PC-3 (cell line): ENCODE measurements at regions not wholly inside any gene's neighbourhood (a gene's known extent, or its start where the extent isn't known, plus 50 kb on each side); places are given as distances from the start of the nearest gene placed in this dataset.

Experiments
- ATAC-seq: fragments of 200-7000 bp; cut with Tn5 transposase; 2 replicates; pipeline ENCODE4 v1.9.1; 2020; ENCODE audit warnings: mild to moderate bottlenecking, moderate library complexity
- BruUV-seq: library from RNA; stranded (reverse); fragments of 400-500 nt; replicated peaks from 2 replicates; lab custom pipeline; 2021; lab: Mats Ljungman, UMichigan
- CTCF ChIA-PET: fragments of 300-600 bp; sonication (Branson Sonifier 250); formaldehyde crosslinking; loops from one replicate; lab custom pipeline; 2022; ENCODE audit warnings: antibody characterized with exemption; lab: Charles Lee
- POLR2A ChIA-PET: fragments of 300-600 bp; sonication (Branson Sonifier 250); formaldehyde crosslinking; loops from one replicate; lab custom pipeline; 2022; ENCODE audit warnings: antibody characterized with exemption; ENCODE audit not compliant: unreplicated experiment; lab: Charles Lee
- DNase-seq: peaks from one replicate; pipeline ENCODE4 v3.0.0-alpha.2; 2015
- H2AFZ ChIP-seq: fragments of 300-600 bp; sonication (generic); 2 replicates; pipeline ENCODE4 v1.6.0; 2016; ENCODE audit warnings: antibody characterized with exemption, low read length
- H3F3A ChIP-seq: fragments of 300-600 bp; sonication (generic); one replicate; pipeline ENCODE4 v1.6.0; 2017; ENCODE audit warnings: antibody characterized with exemption, low read length, control low read depth, mild to moderate bottlenecking; ENCODE audit not compliant: unreplicated experiment
- H3K27ac ChIP-seq: fragments of 300-600 bp; sonication (generic); 2 replicates; pipeline ENCODE4 v1.5.1; 2016; ENCODE audit warnings: mild to moderate bottlenecking, low read length
- H3K27me3 ChIP-seq: fragments of 300-600 bp; sonication (generic); 2 replicates; pipeline ENCODE4 v1.6.1; 2016; ENCODE audit warnings: low read length, mixed read lengths
- H3K36me3 ChIP-seq: fragments of 300-600 bp; sonication (generic); 2 replicates; pipeline ENCODE4 v1.6.1; 2016; ENCODE audit warnings: low read depth, mixed run types, low read length, mixed read lengths
- H3K4me1 ChIP-seq: fragments of 300-600 bp; sonication (generic); 2 replicates; pipeline ENCODE4 v1.5.1; 2016; ENCODE audit warnings: low read length; ENCODE audit not compliant: insufficient read depth
- H3K4me2 ChIP-seq: fragments of 300-600 bp; sonication (generic); 2 replicates; pipeline ENCODE4 v1.6.0; 2016; ENCODE audit warnings: low read length
- H3K4me3 ChIP-seq: fragments of 300-600 bp; sonication (generic); 2 replicates; pipeline ENCODE4 v1.5.1; 2016; ENCODE audit warnings: mild to moderate bottlenecking, low read length, mixed read lengths
- H3K79me2 ChIP-seq: fragments of 300-600 bp; sonication (generic); 2 replicates; pipeline ENCODE4 v1.6.1; 2017; ENCODE audit warnings: low read length, mixed read lengths
- H3K9ac ChIP-seq: fragments of 300-600 bp; sonication (generic); 2 replicates; pipeline ENCODE4 v1.6.0; 2016; ENCODE audit warnings: mild to moderate bottlenecking, low read length
- H3K9me2 ChIP-seq: fragments of 300-600 bp; sonication (generic); replicated peaks from 2 replicates; pipeline ENCODE4 v1.6.1; 2016; ENCODE audit warnings: mixed run types, low read length, mixed read lengths
- H3K9me3 ChIP-seq: fragments of 300-600 bp; sonication (generic); 2 replicates; pipeline ENCODE4 v1.6.1; 2016; ENCODE audit warnings: low read length, mixed read lengths
- H4K20me1 ChIP-seq: fragments of 300-600 bp; sonication (generic); 2 replicates; pipeline ENCODE4 v1.6.1; 2016; ENCODE audit warnings: low read length, mixed read lengths
- EZH2 ChIP-seq: fragments of 300-600 bp; sonication (generic); IDR thresholded peaks from one replicate; pipeline ENCODE4 v1.6.1; 2017; ENCODE audit warnings: antibody characterized with exemption, mild to moderate bottlenecking, low read length; ENCODE audit not compliant: unreplicated experiment
- EZH2phosphoT487 ChIP-seq: fragments of 300-600 bp; sonication (generic); IDR thresholded peaks from 2 replicates; pipeline ENCODE4 v1.6.1; 2018; ENCODE audit warnings: mild to moderate bottlenecking, antibody characterized with exemption, low read length, borderline replicate concordance
- intact Hi-C: fragments of 100-400 bp; cut with micrococcal nuclease; formaldehyde crosslinking; loops from 2 replicates; pipeline ENCODE4 v1.9.0; 2023
- TF ChIP-seq, protein P1 (sequence below): fragments of 300-600 bp; sonication (generic); conservative IDR thresholded peaks from 2 replicates; pipeline ENCODE4 v1.5.1; 2017; ENCODE audit warnings: antibody characterized with exemption, low read depth, mild to moderate bottlenecking, low read length

DNA sequence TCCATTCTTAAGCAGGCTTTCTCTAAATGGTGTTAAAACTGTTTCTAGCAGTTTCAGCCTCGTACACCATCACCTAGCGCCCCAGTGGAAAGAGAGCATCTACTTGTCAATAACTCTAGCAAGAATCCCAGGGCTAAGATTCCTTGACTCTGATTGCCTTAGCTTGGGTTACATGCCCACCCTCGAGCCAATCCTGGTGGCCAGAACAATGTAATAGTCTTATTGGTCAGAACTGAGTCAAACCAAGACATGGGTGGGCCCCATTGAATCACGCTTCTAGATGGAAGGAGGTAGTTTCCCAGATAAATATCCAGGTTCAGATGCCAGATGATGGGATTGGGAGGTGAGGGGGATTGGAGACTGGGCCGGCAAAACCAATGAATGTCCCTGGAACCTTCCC is 55.9 kb upstream of the MED13L start:
- H3K4me1 ChIP-seq: 0 out of 2 replicates have a peak, but pooled peaks cover 3% of the 10 kb centered on the region
- no peaks in the 10 kb centered on the region for H3K36me3 ChIP-seq
- H2AFZ ChIP-seq: no peak overlapping the region
- H3K4me2 ChIP-seq: no peak overlapping the region
- ChIA-PET POLR2A (no interaction called here), CTCF (no interaction called here)
- no peaks in the 10 kb centered on the region for H3K27me3 ChIP-seq
- intact Hi-C loops: no loop called here
- H3K4me3 ChIP-seq: no peak overlapping the region
- TF ChIP-seq, protein P1, sequence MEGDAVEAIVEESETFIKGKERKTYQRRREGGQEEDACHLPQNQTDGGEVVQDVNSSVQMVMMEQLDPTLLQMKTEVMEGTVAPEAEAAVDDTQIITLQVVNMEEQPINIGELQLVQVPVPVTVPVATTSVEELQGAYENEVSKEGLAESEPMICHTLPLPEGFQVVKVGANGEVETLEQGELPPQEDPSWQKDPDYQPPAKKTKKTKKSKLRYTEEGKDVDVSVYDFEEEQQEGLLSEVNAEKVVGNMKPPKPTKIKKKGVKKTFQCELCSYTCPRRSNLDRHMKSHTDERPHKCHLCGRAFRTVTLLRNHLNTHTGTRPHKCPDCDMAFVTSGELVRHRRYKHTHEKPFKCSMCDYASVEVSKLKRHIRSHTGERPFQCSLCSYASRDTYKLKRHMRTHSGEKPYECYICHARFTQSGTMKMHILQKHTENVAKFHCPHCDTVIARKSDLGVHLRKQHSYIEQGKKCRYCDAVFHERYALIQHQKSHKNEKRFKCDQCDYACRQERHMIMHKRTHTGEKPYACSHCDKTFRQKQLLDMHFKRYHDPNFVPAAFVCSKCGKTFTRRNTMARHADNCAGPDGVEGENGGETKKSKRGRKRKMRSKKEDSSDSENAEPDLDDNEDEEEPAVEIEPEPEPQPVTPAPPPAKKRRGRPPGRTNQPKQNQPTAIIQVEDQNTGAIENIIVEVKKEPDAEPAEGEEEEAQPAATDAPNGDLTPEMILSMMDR: no peak
- TF ChIP-seq EZH2 (no peak), EZH2phosphoT487 (no peak)
- no peaks in the 10 kb centered on the region for H3K9me2 ChIP-seq
- DNase-seq (no peak), ATAC-seq (no peak)
- no peak overlapping the region for H3K27ac ChIP-seq
- no peaks in the 10 kb centered on the region for H3K9me3 ChIP-seq
- H4K20me1 ChIP-seq: no peaks in the 10 kb centered on the region
- no peak overlapping the region for H3K9ac ChIP-seq
- BruUV-seq: no TSS peak
- no peaks in the 10 kb centered on the region for H3K79me2 ChIP-seq
- no peaks in the 10 kb centered on the region for H3F3A ChIP-seq

DNA sequence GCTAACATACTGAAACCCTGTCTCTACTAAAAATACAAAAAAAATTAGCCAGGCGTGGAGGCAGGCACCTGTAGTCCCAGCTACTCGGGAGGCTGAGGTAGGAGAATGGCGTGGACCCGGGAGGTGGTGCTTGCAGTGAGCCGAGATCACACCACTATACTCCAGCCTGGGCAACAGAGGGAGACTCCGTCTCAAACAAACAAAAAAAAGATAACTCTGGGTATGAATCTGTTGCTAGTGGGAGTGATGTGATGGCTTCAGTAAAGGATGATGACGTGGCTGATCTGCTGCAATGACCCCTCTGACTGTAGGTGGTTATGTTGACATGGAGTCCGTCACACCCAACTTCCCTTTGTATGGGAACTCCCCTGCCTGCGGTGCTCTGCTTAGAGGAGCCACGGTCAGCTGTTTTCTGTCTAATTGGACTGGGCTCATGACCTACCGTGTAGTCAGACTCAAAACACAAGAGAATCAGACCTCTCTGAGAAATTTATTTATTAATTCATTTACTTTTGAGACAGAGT is 59.1 kb upstream of the MED13L start:
- no TSS peak for BruUV-seq
- no peak for TF ChIP-seq EZH2
- Histone ChIP-seq H2AFZ (no peak overlapping the region), H4K20me1 (no peaks in the 10 kb centered on the region), H3K9me2 (no peaks in the 10 kb centered on the region), H3K27me3 (no peaks in the 10 kb centered on the region), H3K4me2 (no peak overlapping the region), H3K79me2 (no peaks in the 10 kb centered on the region), H3K36me3 (no peaks in the 10 kb centered on the region), H3K9me3 (no peaks in the 10 kb centered on the region), H3K4me1 (0 out of 2 replicates have a peak, but pooled peaks cover 3% of the 10 kb centered on the region), H3F3A (no peaks in the 10 kb centered on the region), H3K27ac (no peak overlapping the region), H3K4me3 (no peak overlapping the region), H3K9ac (no peak overlapping the region)
- DNase-seq (no peak), ATAC-seq (no peak)
- CTCF ChIA-PET: no interaction called here
- POLR2A ChIA-PET: no interaction called here
- intact Hi-C loops: no loop called here

DNA sequence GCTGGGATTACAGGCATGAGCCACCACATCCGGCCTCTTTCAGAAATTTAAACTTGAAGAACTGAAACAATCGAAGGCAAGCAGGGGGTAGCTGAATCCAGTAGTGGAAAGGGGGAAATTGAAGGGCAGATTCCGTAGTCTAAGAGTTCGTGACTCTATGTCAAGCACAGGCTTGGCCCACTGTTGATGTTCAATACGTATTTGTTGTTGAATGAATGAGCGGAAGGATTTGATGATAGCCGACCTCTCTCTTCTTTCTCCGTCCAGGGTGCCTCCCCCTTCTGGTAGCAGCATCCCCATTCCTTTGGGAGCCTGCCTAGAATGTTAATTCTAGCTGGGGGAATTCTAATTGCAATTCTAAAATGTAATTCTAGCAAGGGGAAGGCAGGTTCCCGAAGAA is 59.8 kb upstream of the MED13L start:
- Histone ChIP-seq H3K27ac (no peak overlapping the region), H2AFZ (no peak overlapping the region), H3K36me3 (no peaks in the 10 kb centered on the region), H3K9ac (no peak overlapping the region), H4K20me1 (no peaks in the 10 kb centered on the region), H3K79me2 (no peaks in the 10 kb centered on the region), H3K4me3 (no peak overlapping the region), H3K9me3 (no peaks in the 10 kb centered on the region), H3K4me1 (0 out of 2 replicates have a peak, but pooled peaks cover 3% of the 10 kb centered on the region), H3K4me2 (no peak overlapping the region), H3F3A (no peaks in the 10 kb centered on the region), H3K9me2 (no peaks in the 10 kb centered on the region), H3K27me3 (no peaks in the 10 kb centered on the region)
- no peak for DNase-seq
- ChIA-PET POLR2A (no interaction called here), CTCF (no interaction called here)
- TF ChIP-seq, protein P1: no peak
- TF ChIP-seq EZH2phosphoT487 (no peak), EZH2 (no peak)
- ATAC-seq: no peak
- intact Hi-C loops: no loop called here
- BruUV-seq: no TSS peak
